ENCODE measurements at regions not wholly inside any gene's neighbourhood (a gene's known extent, or its start where the extent isn't known, plus 50 kb on each side); places are given as distances from the start of the nearest gene placed in this dataset.

- intact Hi-C loops (cut with micrococcal nuclease; ENCODE audit: unreplicated experiment) (no loop called here), in situ Hi-C loops (cut with HindIII; ENCODE audit: low pct_unique_long_range_greater_than_20kb, low sequenced_read_pairs) (no loop called here)
- POLR2A ChIA-PET = no interaction called here
- ATAC-seq = no peak
- H3K27ac ChIP-seq (ENCODE audit: low read length) = no peak overlapping the region
- no peaks in the 10 kb centered on the region for H3K9me3 ChIP-seq (ENCODE audit: control insufficient read depth, insufficient read depth, low read depth, low read length)
- BruUV-seq (replicated peaks) = no TSS peak
- CTCF ChIA-PET = no interaction called here
- no peak overlapping the region for H3K4me3 ChIP-seq (ENCODE audit: low read depth in 2 of 2, low read length in 2 of 2)
- TF ChIP-seq REST (IDR thresholded peaks at IDR 0.05; ENCODE audit: insufficient read depth in 1 of 2, low read depth in 2 of 2, low read length in 1 of 2) = no peak
- TF ChIP-seq CTCF (IDR thresholded peaks at IDR 0.05) = no peak
- TF ChIP-seq SIN3A (IDR thresholded peaks at IDR 0.05; ENCODE audit: borderline replicate concordance, insufficient read depth, low read depth, low read length) = no peak
- TF ChIP-seq TCF7L2 (IDR thresholded peaks at IDR 0.05; ENCODE audit: low read depth, low read length) = no peak
- no peak for TF ChIP-seq POLR2AphosphoS5 (IDR thresholded peaks at IDR 0.05; ENCODE audit: low read depth, low read length)
- no peaks in the 10 kb centered on the region for H3K36me3 ChIP-seq (ENCODE audit: control insufficient read depth, insufficient read depth, low read length)
- peaks cover 5% of the 10 kb centered on the region; the same call in 1 of the 2 replicates for H3K4me1 ChIP-seq (ENCODE audit: control insufficient read depth, insufficient read depth, low read length)
- H3K27me3 ChIP-seq (ENCODE audit: control insufficient read depth, insufficient read depth, low read length) = peaks cover 24% of the 10 kb centered on the region; the same call in 1 of the 2 replicates
- DNase-seq (ENCODE audit: low read depth, low spot score) = no peak
These were observed 198.7 kb downstream of the RBFOX3 start for GRCh38 chr17:79412110-79412509.

- ATAC-seq = no peak
- intact Hi-C loops (cut with micrococcal nuclease; ENCODE audit: unreplicated experiment) = no loop called here
- no peak for TF ChIP-seq REST (IDR thresholded peaks at IDR 0.05; ENCODE audit: insufficient read depth in 1 of 2, low read depth in 2 of 2, low read length in 1 of 2)
- TF ChIP-seq TCF7L2 (IDR thresholded peaks at IDR 0.05; ENCODE audit: low read depth, low read length) = no peak
- TF ChIP-seq CTCF (IDR thresholded peaks at IDR 0.05) = no peak
- TF ChIP-seq POLR2AphosphoS5 (IDR thresholded peaks at IDR 0.05; ENCODE audit: low read depth, low read length) = no peak
- TF ChIP-seq SIN3A (IDR thresholded peaks at IDR 0.05; ENCODE audit: borderline replicate concordance, insufficient read depth, low read depth, low read length) = no peak
- Histone ChIP-seq H3K4me1 (ENCODE audit: control insufficient read depth, insufficient read depth, low read length) (peaks cover 5% of the 10 kb centered on the region; the same call in 1 of the 2 replicates), H3K27me3 (ENCODE audit: control insufficient read depth, insufficient read depth, low read length) (peaks cover 26% of the 10 kb centered on the region; the same call in 1 of the 2 replicates), H3K36me3 (ENCODE audit: control insufficient read depth, insufficient read depth, low read length) (no peaks in the 10 kb centered on the region), H3K9me3 (ENCODE audit: control insufficient read depth, insufficient read depth, low read depth, low read length) (no peaks in the 10 kb centered on the region), H3K27ac (ENCODE audit: low read length) (no peak overlapping the region), H3K4me3 (ENCODE audit: low read depth in 2 of 2, low read length in 2 of 2) (no peak overlapping the region)
- CTCF ChIA-PET = interaction anchor here (1.0 kb wide), 2 partner anchors 11 to 72 kb away, joined by 3 to 4 read pairs; no protein-coding TSS in a partner anchor
- in situ Hi-C loops (cut with HindIII; ENCODE audit: low pct_unique_long_range_greater_than_20kb, low sequenced_read_pairs) = no loop called here
- POLR2A ChIA-PET = no interaction called here
- no peak for DNase-seq (ENCODE audit: low read depth, low spot score)
- no TSS peak for BruUV-seq (replicated peaks)
These were observed 199.4 kb downstream of the RBFOX3 start for GRCh38 chr17:79411419-79411818.
